ENCODE measurements at regions not wholly inside any gene's neighbourhood (a gene's known extent, or its start where the extent isn't known, plus 50 kb on each side); places are given as distances from the start of the nearest gene placed in this dataset.
A peak's percentile ranks its signal among the peaks of the same experiment; 100 is the strongest.
"Not testable (repeated sequence)": the region's sequence is repeated elsewhere in the genome, so short reads cannot be mapped to it uniquely, and the experiment has no call there.

DNA sequence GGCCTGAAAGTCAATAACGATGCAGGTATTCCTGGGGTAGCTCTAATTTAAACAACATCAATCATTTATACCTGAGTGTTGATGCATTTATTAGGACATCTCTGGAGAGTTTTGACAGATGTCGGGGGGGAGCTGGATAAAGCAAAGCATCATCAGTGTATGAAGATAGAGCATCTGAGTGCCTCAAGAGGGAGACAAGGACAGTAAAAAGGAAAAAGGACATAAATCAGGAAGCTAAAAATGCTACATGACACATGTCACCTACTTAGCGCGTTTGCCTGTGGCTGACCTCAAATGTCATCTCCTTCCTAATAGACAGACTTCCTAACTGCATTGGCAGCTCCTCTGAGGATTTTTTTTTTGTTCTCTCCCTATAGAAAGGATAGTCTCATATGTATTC lies 259.5 kb upstream of the PKP2 start:
- Histone ChIP-seq H3K4me1 (ENCODE audit: insufficient read depth, low read length) (no peaks in the 10 kb centered on the region), H3K27me3 (ENCODE audit: low read length) (no peaks in the 10 kb centered on the region), H3F3A (ENCODE audit: low read length, unreplicated experiment) (no peaks in the 10 kb centered on the region), H4K20me1 (ENCODE audit: low read length) (no peaks in the 10 kb centered on the region), H3K9me3 (ENCODE audit: low read length) (no peaks in the 10 kb centered on the region), H3K4me2 (ENCODE audit: low read length) (no peak overlapping the region), H3K36me3 (ENCODE audit: low read depth, low read length) (no peaks in the 10 kb centered on the region), H3K4me3 (ENCODE audit: low read length) (no peak overlapping the region), H3K9me2 (replicated peaks; ENCODE audit: low read length) (no peaks in the 10 kb centered on the region), H3K9ac (ENCODE audit: low read length) (no peak overlapping the region), H2AFZ (ENCODE audit: low read length) (no peak overlapping the region), H3K27ac (ENCODE audit: low read length) (no peak overlapping the region), H3K79me2 (ENCODE audit: low read length) (no peaks in the 10 kb centered on the region)
- ChIA-PET CTCF (no interaction called here), POLR2A (ENCODE audit: unreplicated experiment) (no interaction called here)
- ATAC-seq (no peak), DNase-seq (no peak)
- no TSS peak for BruUV-seq (replicated peaks)
- intact Hi-C loops (cut with micrococcal nuclease): no loop called here
- TF ChIP-seq EZH2phosphoT487 (IDR thresholded peaks at IDR 0.05; ENCODE audit: borderline replicate concordance, low read length) (no peak), EZH2 (IDR thresholded peaks at IDR 0.05; ENCODE audit: low read length, unreplicated experiment) (no peak)
- TF ChIP-seq, protein P1, sequence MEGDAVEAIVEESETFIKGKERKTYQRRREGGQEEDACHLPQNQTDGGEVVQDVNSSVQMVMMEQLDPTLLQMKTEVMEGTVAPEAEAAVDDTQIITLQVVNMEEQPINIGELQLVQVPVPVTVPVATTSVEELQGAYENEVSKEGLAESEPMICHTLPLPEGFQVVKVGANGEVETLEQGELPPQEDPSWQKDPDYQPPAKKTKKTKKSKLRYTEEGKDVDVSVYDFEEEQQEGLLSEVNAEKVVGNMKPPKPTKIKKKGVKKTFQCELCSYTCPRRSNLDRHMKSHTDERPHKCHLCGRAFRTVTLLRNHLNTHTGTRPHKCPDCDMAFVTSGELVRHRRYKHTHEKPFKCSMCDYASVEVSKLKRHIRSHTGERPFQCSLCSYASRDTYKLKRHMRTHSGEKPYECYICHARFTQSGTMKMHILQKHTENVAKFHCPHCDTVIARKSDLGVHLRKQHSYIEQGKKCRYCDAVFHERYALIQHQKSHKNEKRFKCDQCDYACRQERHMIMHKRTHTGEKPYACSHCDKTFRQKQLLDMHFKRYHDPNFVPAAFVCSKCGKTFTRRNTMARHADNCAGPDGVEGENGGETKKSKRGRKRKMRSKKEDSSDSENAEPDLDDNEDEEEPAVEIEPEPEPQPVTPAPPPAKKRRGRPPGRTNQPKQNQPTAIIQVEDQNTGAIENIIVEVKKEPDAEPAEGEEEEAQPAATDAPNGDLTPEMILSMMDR (conservative IDR thresholded peaks at IDR 0.05; ENCODE audit: low read depth, low read length): no peak

DNA sequence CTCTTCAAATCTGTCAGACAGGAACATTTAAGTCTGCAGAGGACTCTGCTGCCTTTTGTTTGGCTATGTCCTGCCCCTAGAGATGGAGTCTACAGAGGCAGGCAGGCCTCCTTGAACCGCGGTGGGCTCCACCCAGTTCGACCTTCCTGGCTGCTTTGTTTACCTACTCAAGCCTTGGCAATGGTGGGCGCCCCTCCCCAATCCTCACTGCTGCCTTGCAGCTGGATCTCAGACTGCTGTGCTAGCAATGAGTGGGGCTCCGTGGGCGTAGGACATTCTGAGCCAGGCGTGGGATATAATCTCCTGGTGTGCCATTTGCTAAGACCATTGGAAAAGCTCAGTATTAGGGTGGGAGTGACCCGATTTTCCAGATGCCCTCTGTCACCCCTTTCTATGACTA lies 250.7 kb upstream of the PKP2 start:
- H3F3A ChIP-seq (ENCODE audit: low read length, unreplicated experiment); intact Hi-C loops (cut with micrococcal nuclease); H3K9ac ChIP-seq (ENCODE audit: low read length); H3K9me3 ChIP-seq (ENCODE audit: low read length); BruUV-seq (replicated peaks); H3K27me3 ChIP-seq (ENCODE audit: low read length); H3K27ac ChIP-seq (ENCODE audit: low read length); H3K4me3 ChIP-seq (ENCODE audit: low read length); H3K79me2 ChIP-seq (ENCODE audit: low read length); H2AFZ ChIP-seq (ENCODE audit: low read length); H3K4me1 ChIP-seq (ENCODE audit: insufficient read depth, low read length); H3K4me2 ChIP-seq (ENCODE audit: low read length); DNase-seq; ATAC-seq; H3K36me3 ChIP-seq (ENCODE audit: low read depth, low read length); CTCF ChIA-PET; H3K9me2 ChIP-seq (replicated peaks; ENCODE audit: low read length); POLR2A ChIA-PET (ENCODE audit: unreplicated experiment); H4K20me1 ChIP-seq (ENCODE audit: low read length): not testable (repeated sequence)

DNA sequence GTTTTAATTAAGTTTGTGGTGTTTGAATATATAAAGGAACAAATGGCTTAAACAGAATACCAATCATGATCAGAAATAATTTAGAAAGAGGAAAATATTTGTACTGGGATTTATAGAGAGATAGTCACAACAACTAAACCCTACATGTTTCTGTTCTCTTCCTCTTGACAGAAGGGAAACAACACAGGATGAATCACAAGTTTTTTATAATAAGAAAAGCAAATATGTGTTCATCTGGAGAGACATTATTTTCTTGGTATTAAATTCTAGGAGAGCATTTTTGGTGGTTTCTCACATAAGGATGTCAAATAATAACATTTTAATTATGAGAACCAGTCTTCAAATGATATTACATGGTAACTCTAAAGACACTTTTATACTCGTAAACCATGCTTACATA lies 232.9 kb upstream of the PKP2 start:
- H3K9ac ChIP-seq (ENCODE audit: low read length): no peak overlapping the region
- no peaks in the 10 kb centered on the region for H3K9me2 ChIP-seq (replicated peaks; ENCODE audit: low read length)
- no peaks in the 10 kb centered on the region for H4K20me1 ChIP-seq (ENCODE audit: low read length)
- ATAC-seq (peak; percentile 94), DNase-seq (peak; percentile 51)
- H3K9me3 ChIP-seq (ENCODE audit: low read length): no peaks in the 10 kb centered on the region
- no peaks in the 10 kb centered on the region for H3K36me3 ChIP-seq (ENCODE audit: low read depth, low read length)
- peak overlapping the region; percentile 26 for H3K4me2 ChIP-seq (ENCODE audit: low read length)
- TF ChIP-seq EZH2 (IDR thresholded peaks at IDR 0.05; ENCODE audit: low read length, unreplicated experiment) (no peak), EZH2phosphoT487 (IDR thresholded peaks at IDR 0.05; ENCODE audit: borderline replicate concordance, low read length) (no peak)
- TF ChIP-seq, protein P1 (conservative IDR thresholded peaks at IDR 0.05; ENCODE audit: low read depth, low read length): no peak
- H3K27me3 ChIP-seq (ENCODE audit: low read length): no peaks in the 10 kb centered on the region
- H3K27ac ChIP-seq (ENCODE audit: low read length): peak overlapping the region; percentile 57
- no peaks in the 10 kb centered on the region for H3F3A ChIP-seq (ENCODE audit: low read length, unreplicated experiment)
- POLR2A ChIA-PET (ENCODE audit: unreplicated experiment): no interaction called here
- intact Hi-C loops (cut with micrococcal nuclease): loop anchor here (10.0 kb wide), 1 partner anchor 375 kb away; the partner anchor contains the start of gene YARS2
- no peaks in the 10 kb centered on the region for H3K79me2 ChIP-seq (ENCODE audit: low read length)
- peaks cover 7% of the 10 kb centered on the region for H3K4me1 ChIP-seq (ENCODE audit: insufficient read depth, low read length)
- CTCF ChIA-PET: no interaction called here
- H2AFZ ChIP-seq (ENCODE audit: low read length): no peak overlapping the region
- no peak overlapping the region for H3K4me3 ChIP-seq (ENCODE audit: low read length)
- BruUV-seq (replicated peaks): no TSS peak

Measured in PC-3 (cell line).